GM21381 (cell line): ENCODE measurements at regions not wholly inside any gene's neighbourhood (a gene's known extent, or its start where the extent isn't known, plus 50 kb on each side); places are given as distances from the start of the nearest gene placed in this dataset.
A peak's percentile ranks its signal among the peaks of the same experiment; 100 is the strongest.

ENCODE experiments used
- ATAC-seq: cut with Tn5 transposase; IDR thresholded peaks from one replicate; pipeline ENCODE4 v1.9.1; 2021; ENCODE audit warnings: mild to moderate bottlenecking, moderate library complexity; ENCODE audit not compliant: unreplicated experiment

- ATAC-seq: no peak
Observed at GRCh38 chr12:81962126-81962856, 203.1 kb upstream of the PPFIA2 start.

DNA sequence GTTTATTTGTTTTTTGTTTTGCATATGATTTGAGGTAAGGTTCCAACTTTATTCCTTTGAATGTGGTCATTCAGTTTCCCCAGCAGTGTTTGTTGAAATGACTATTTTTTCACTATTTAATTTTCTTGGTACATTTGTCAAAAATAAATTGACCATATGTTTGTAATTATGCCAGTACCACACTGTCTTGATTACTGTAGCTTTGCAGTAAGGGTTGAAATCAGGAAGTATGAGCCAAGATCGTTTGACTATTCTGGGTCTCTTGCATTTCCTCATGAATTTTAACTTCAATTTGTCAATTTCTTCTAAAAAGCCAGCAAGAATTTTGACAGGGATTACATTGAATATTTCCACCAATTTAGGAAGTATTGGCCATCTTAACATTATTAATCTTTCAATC lies 199.3 kb upstream of the PPFIA2 start:
- no peak for ATAC-seq

- no peak for ATAC-seq
Observed at GRCh38 chr12:81957631-81958030, 198.5 kb upstream of the PPFIA2 start.

- no peak for ATAC-seq
Observed at GRCh38 chr12:81956468-81956860, 197.3 kb upstream of the PPFIA2 start.

GRCh38 chr12:81953541-81953940 lies 194.4 kb upstream of the PPFIA2 start:
- ATAC-seq: no peak

DNA sequence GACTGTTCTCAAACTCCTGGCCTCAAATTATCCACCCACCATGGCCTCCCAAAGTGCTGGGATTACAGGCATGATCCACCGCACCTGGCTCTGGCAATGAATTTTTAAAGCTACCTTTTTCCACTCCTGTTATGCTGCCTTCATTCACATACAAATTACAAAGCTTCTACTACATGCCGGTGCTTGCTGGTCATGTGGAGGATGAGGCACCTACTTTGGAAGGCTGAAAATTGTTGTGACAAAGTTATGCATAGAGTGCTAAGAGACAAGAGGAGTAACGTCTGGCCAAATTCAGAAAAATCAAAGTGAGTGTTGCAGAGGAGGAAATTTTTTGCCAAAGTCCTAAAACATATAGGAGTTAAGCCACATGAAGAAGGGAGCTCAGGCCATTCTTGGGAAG lies 191.7 kb upstream of the PPFIA2 start:
- no peak for ATAC-seq

DNA sequence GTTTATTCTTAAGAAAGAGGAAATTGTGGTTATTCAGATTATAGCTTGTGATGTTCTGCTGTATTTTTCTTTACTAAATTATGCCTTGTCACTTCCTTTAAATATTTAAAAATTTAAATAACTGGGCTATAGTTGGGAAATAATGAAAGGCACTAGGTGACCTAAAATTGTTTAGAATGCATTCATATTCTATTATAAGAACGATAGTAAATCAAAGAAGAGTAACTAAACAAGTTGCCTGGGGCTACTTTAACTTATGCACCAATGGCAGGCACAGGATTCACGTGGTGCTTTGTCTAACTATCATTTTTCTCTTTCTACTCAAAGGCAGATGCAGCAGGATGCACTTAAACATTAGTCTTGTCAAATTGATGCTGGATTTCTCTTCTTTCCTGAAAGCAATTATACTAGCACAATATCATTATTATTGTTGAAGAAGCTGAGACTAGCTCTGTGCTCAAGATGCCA lies 190.7 kb upstream of the PPFIA2 start:
- ATAC-seq: no peak

DNA sequence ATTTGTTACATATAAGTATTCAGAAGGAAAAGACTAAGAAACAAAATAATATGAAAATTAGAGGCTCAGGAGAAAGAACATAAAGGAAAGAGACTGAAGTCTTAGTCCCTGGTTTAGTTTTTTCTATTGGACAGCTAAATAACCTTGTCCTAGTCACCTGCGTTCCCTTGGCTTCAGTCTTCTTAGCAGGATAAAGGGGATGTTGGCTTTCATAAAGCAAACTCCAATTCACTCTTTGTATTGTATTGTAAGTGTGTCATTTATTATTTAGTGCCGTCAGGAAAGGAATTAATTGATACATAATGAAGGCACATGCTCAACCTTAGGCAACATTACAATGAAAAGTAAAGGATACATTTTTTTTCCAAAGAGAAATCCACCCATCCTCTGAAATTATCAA lies 190.3 kb upstream of the PPFIA2 start:
- no peak for ATAC-seq

DNA sequence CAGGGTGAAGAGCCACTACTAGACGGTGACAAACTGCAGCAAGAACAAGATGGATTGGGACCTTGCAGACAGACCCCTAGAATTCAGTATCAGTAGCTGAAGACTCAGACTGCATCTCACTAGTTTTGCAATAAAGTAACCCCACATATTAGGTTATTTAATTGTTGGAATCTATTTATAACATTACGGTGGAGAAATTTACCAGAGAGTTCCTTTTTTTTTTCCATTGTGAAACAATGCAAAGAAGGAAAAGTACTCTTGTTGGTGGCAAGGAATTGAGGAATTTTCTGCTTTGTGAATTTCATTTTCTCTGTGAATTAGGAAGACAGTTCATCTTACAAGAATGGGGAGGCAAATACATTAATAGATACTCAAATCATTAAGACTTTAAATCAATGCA lies 185.7 kb upstream of the PPFIA2 start:
- no peak for ATAC-seq

DNA sequence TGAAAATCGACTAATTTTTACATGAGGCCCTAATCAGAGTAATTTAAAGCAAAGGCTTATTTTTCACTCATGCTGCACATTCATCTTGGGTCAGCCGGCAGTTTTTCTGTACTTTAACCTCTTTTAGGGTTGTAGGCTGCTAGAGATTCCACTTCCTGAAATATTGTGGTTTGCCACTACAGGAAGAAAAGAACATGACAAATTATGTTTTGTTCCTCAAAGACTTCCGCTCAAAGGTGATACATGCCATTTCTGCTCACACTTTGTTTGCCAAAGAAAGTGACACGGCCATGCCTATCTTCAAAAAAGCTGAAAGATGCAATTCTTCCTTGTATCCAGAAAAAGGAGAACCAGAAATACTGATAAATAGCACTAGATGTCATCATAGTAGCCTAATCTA lies 183.4 kb upstream of the PPFIA2 start:
- peak; percentile 68 for ATAC-seq

DNA sequence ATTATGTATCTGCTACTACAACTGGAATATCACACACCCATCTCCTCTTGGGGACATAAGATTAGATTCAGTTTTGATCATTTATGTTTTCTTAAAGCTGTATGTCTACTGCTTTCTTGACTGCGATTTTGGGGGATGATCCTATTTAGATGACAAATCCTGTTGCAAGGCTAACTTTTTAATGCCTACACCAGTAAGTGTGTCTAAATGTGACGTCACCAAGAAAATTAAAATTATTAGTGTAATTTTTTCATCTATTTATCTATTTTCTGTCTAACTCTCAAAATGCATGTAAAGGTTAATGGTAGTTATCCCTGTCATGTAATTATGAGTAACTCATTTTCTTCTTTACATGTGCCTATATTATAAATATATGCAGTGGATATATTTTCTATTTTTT lies 170.9 kb upstream of the PPFIA2 start:
- no peak for ATAC-seq

- ATAC-seq: no peak
Observed at GRCh38 chr12:81896771-81897170, 137.6 kb upstream of the PPFIA2 start.

- no peak for ATAC-seq
Observed at GRCh38 chr12:81888961-81889360, 129.8 kb upstream of the PPFIA2 start.

- no peak for ATAC-seq
Observed at GRCh38 chr12:81888106-81888740, 129.1 kb upstream of the PPFIA2 start.

GRCh38 chr12:81874586-81874985 lies 115.4 kb upstream of the PPFIA2 start:
- no peak for ATAC-seq

DNA sequence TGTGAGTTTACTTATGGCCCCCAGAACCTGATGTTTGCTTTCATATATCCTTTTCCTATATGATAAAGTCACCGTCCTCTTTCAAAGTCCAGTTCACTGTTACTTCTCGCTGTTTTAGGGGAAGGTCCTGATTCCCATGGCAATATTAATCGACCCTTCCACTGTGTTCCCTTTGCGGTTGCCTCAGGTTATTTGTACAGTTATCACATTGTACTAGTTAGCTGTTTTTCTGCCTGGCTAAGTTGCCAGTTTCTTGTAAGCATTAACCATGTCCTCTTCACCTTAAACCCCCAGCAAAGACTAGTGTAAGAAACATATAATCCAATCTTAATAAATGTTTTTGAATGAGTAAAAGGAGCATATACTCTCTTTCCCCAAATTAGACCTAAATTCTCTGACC lies 115.0 kb upstream of the PPFIA2 start:
- ATAC-seq: no peak

DNA sequence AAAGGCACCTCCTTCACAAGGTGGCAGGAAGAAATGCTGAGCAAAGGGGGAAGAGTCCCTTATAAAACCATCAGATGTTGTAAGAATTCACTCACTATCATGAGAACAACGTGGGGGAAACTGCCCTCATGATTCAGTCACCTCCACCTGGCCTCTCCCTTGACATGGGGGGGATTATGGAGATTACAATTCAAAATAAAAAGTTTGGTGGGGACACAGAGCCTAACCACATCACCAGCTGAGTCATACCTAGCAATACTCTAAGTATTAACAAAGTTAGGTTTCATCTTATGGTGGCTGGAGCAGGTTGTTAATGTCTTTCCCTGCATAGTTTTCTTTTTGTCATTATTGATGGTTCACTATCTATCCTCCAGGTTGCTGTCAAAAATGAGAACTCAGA lies 113.2 kb upstream of the PPFIA2 start:
- ATAC-seq: no peak

GRCh38 chr12:81866081-81866480 lies 106.9 kb upstream of the PPFIA2 start:
- no peak for ATAC-seq

- no peak for ATAC-seq
Observed at GRCh38 chr12:81863406-81863805, 104.3 kb upstream of the PPFIA2 start.

- no peak for ATAC-seq
Observed at GRCh38 chr12:81859521-81859920, 100.4 kb upstream of the PPFIA2 start.

DNA sequence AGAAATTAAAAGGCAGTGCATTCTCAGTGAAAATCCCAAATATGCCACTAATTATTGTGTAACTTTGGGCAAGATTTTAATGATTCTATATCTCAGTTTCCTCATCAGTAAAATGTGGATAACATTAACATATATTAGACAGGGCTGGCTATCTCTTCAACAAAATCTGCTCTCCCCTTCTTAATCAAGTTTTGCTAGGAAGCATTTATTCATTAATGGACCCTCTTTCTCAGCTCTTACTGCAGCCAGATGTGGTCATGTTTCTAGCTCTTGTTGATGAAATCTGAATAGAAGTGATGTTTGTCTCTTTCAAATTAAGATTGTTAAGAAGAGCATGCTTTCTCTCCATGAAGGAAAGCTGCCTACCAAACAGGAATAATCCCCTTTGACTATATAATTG lies 84.4 kb upstream of the PPFIA2 start:
- no peak for ATAC-seq

DNA sequence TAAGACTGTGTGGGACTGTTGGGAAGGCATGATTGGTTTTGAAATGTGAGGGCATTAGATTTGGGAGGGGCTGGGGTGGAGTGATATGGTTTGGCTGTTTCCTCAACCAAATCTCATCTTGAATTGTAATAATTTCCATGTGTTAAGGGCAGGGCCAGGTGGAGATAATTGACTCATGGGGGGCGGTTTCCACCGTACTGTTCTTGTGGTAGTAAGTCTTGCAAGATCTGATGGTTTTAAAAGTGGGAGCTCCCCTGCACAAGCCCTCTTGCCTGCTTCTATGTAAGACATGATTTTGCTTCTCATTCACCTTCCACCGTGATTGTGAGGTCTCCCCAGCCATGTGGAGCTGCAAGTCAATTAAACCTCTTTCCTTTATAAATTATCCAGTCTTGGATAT lies 76.6 kb upstream of the PPFIA2 start:
- ATAC-seq: no peak
